ENCODE measurements at regions not wholly inside any gene's neighbourhood (a gene's known extent, or its start where the extent isn't known, plus 50 kb on each side); places are given as distances from the start of the nearest gene placed in this dataset.

DNA sequence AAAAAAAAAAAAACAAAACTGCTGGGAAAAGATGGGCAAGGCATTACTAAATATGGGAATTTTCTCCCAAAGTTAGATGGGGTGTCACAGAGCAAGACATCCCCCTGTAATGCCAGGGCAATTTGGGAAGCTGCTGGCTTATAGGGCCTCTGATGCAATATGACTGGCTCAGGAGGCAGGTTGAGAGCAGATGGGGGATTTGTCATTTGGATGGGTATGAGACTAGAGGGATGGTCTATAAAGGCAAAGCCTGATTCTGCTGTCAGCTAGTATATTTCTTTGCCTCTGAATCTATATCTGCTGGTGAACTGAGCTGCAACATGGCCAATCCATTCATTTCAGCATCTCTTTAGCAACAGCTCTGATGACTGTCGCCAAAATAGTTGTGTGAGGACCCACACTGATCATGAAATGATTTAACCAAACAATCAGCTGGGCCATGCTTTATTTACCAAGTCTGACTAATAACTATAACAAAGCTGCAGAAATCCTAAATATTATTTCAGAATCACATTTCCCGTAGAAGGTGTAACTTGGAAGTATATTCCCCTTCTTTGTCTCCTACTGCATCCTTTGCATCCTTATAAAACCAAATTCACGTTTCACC lies 455.1 kb upstream of the ZNF608 start:
- DNase-seq (ENCODE audit: low read depth): no peak
- no peak overlapping the region for H3K4me3 ChIP-seq (ENCODE audit: low read depth, low read length)
- TF ChIP-seq, protein P1, sequence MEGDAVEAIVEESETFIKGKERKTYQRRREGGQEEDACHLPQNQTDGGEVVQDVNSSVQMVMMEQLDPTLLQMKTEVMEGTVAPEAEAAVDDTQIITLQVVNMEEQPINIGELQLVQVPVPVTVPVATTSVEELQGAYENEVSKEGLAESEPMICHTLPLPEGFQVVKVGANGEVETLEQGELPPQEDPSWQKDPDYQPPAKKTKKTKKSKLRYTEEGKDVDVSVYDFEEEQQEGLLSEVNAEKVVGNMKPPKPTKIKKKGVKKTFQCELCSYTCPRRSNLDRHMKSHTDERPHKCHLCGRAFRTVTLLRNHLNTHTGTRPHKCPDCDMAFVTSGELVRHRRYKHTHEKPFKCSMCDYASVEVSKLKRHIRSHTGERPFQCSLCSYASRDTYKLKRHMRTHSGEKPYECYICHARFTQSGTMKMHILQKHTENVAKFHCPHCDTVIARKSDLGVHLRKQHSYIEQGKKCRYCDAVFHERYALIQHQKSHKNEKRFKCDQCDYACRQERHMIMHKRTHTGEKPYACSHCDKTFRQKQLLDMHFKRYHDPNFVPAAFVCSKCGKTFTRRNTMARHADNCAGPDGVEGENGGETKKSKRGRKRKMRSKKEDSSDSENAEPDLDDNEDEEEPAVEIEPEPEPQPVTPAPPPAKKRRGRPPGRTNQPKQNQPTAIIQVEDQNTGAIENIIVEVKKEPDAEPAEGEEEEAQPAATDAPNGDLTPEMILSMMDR (conservative IDR thresholded peaks at IDR 0.05; ENCODE audit: low read depth, low read length): no peak

DNA sequence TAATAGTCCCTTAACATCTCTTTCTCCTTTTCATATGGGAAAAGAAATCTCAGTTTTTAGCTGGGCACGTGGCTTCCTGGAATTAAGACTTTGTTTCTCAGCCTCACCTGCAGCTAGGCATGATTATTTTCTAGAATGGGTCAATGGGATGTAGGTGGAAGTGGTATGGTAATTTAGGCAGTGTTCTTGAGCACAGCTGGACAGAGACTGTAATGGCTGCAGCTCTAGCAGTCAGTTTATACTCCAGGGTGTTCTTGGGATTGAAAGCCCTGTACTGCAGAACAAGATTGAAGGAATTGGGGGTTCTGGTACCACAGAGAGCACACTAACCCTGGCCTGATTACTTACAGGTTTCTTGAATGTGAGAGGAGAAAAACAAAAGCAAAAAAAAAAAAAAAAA lies 455.9 kb upstream of the ZNF608 start:
- no peak overlapping the region for H3K4me3 ChIP-seq (ENCODE audit: low read depth, low read length)
- TF ChIP-seq, protein P1 (conservative IDR thresholded peaks at IDR 0.05; ENCODE audit: low read depth, low read length): no peak
- DNase-seq (ENCODE audit: low read depth): no peak

DNA sequence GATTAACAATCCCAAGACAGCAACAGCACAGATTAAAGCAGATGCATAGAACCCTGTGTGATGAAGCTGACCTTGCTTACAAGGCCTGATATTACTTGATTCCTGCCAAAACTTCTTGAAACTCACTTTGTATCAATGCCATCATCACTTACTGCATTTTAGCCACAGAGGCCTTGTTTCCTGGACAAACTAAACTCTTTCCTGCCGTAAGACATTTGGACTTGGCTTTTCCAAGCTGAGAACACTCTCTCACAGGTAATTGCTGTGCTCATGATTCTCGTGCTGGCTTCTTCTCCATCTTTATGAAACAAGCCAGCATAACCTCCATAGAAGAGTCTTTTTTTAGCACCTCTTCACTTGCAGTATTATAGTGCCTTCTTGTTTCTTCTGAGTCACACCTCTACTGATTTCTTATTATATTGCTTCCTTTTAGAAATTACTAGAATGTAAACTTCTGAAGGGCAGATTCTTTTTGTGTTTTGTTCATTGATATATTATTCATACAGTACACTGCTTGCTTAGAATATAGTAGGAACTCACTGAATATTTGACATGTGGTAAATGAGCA lies 456.5 kb upstream of the ZNF608 start:
- DNase-seq (ENCODE audit: low read depth): no peak
- no peak overlapping the region for H3K4me3 ChIP-seq (ENCODE audit: low read depth, low read length)
- TF ChIP-seq, protein P1 (conservative IDR thresholded peaks at IDR 0.05; ENCODE audit: low read depth, low read length): no peak

DNA sequence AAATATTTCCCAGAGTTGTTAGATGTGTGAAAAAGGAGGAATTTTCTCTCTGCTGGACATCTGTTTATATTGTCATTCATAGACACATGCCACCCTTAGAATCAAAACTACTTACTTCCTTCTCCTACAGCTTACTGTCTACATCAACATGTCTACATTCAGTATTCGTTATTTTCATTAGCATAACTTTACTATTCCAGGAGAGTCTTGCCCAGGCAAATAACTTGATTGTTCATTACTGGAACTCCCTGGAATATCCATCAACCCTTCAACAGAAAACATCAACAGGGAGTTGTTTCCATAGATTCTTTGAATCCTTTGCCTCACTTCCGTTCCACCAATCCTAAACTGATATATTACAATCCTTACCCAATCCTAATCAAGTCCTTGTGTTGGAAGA lies 457.5 kb upstream of the ZNF608 start:
- TF ChIP-seq, protein P1 (conservative IDR thresholded peaks at IDR 0.05; ENCODE audit: low read depth, low read length): no peak
- DNase-seq (ENCODE audit: low read depth): no peak

DNA sequence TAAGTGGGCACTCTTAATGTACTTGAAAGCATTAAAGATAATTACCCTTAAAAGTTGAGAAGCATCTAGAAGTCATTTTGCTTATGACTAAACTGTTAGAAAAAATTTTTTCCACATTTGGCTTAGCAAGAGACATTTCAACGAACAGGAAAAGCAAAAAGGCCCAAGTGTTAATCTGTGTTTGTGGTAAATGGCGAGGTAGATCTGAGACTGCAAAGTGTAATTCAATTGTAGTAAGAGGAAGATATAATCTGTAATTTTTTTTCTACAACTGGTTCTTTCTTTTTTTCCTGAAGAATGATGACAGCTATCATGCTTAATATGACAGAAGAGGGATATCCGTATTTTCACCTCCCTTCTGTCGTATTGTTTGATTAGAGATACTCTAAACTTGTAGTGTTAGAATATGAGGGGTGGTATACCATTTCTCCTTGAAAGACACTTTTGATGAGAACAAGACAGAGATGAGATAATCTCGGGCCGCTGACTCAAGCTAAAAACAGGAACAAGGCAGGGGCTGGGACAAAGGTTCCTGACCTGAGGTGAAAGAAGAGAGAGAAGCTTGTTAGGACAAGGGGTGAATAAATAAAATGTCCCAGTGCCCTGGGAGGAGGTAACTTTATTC lies 459.3 kb upstream of the ZNF608 start:
- no peak for DNase-seq (ENCODE audit: low read depth)
- no peak overlapping the region for H3K4me3 ChIP-seq (ENCODE audit: low read depth, low read length)
- TF ChIP-seq, protein P1 (conservative IDR thresholded peaks at IDR 0.05; ENCODE audit: low read depth, low read length): no peak

More for the DNA sequence above, 457.5 kb upstream of the ZNF608 start:
- H3K4me3 ChIP-seq (ENCODE audit: low read depth, low read length): no peak overlapping the region

DNA sequence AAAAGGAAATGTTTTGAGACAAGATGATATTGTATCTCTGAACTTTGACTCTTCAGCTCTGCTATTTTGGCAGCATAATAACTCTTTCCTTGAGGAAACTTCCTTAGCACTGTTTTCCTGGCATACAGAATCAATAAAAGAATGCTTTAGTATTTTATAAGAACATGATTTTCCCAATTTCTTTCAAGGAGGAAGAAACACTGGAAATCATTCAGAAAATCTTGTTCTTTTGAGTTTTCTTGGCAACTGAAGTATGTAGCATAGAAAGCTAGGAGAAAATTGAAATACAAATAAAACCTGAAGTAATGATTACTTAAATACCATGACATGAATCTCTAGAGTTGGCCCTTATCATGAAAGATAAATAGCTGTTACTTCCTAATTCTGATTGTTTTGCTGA lies 461.4 kb upstream of the ZNF608 start:
- TF ChIP-seq, protein P1 (conservative IDR thresholded peaks at IDR 0.05; ENCODE audit: low read depth, low read length): no peak

More for the DNA sequence above, 461.4 kb upstream of the ZNF608 start:
- DNase-seq (ENCODE audit: low read depth): no peak
- H3K4me3 ChIP-seq (ENCODE audit: low read depth, low read length): no peak overlapping the region
